ENCODE measurements at regions not wholly inside any gene's neighbourhood (a gene's known extent, or its start where the extent isn't known, plus 50 kb on each side); places are given as distances from the start of the nearest gene placed in this dataset.

GRCh38 chr9:580652-581342 is 260.7 kb upstream of the DMRT1 start:
- Histone ChIP-seq H3K27me3 (replicated peaks; ENCODE audit: insufficient read depth) (no peaks in the 10 kb centered on the region), H3K9me3 (no peaks in the 10 kb centered on the region), H3K4me1 (replicated peaks) (no peaks in the 10 kb centered on the region), H3K4me3 (no peak overlapping the region), H3K27ac (no peak overlapping the region), H3K36me3 (no peaks in the 10 kb centered on the region)
- 99% methylated on average over 27 of the region's 39 CpGs for WGBS
- no peak for DNase-seq (ENCODE audit: low spot score)
- intact Hi-C loops (cut with DNase I): no loop called here
- TF ChIP-seq, protein P1, sequence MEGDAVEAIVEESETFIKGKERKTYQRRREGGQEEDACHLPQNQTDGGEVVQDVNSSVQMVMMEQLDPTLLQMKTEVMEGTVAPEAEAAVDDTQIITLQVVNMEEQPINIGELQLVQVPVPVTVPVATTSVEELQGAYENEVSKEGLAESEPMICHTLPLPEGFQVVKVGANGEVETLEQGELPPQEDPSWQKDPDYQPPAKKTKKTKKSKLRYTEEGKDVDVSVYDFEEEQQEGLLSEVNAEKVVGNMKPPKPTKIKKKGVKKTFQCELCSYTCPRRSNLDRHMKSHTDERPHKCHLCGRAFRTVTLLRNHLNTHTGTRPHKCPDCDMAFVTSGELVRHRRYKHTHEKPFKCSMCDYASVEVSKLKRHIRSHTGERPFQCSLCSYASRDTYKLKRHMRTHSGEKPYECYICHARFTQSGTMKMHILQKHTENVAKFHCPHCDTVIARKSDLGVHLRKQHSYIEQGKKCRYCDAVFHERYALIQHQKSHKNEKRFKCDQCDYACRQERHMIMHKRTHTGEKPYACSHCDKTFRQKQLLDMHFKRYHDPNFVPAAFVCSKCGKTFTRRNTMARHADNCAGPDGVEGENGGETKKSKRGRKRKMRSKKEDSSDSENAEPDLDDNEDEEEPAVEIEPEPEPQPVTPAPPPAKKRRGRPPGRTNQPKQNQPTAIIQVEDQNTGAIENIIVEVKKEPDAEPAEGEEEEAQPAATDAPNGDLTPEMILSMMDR (IDR thresholded peaks at IDR 0.05): no peak

DNA sequence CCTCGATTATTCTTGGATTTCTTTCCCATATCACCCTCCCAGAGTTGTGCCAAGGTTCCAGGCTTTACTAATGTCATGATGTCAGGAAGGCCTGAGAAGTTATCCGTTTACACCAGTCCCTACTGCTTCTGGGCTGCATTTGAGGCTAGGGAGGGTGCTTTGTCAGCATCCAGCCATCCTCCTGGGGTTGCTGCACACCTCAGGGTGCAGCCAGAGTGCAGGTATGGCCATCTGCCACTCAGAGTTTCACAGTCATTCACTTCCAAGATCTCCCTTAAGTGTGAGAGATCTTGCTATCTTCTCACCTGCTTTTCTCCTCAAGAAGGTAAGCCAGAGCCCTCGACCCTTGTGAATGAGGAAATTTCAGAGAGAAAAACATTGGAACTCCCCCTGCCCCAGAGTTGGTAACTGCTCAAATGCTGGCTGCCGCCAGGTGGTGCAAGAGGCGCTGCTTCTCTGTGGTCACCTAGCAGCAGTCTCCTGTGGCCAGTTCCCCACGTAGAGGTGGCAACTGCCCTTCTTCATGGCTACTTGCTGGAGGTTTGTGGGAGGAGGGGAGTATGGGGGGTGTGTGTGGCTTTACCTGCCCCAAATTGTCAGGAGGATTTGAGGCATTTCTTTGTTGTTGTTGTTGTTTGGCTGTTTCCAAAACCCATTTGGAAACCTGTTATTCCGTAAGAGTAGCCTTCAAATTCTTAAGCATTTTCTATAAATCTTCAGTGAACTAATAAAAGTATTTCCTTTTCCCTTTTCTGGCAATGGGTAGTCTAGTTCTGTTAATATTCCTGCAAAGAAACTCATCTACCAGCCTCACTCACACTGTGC is 259.6 kb upstream of the DMRT1 start:
- no peaks in the 10 kb centered on the region for H3K9me3 ChIP-seq
- TF ChIP-seq, protein P1 (IDR thresholded peaks at IDR 0.05): peak in 1 of 4 experiments; percentile 26
- TF ChIP-seq POLR2AphosphoS5 (IDR thresholded peaks at IDR 0.05) (no peak), POLR2A (IDR thresholded peaks at IDR 0.05) (no peak)
- no peak overlapping the region for H3K27ac ChIP-seq
- H3K36me3 ChIP-seq: no peaks in the 10 kb centered on the region
- H3K27me3 ChIP-seq (replicated peaks; ENCODE audit: insufficient read depth): no peaks in the 10 kb centered on the region
- H3K4me1 ChIP-seq (replicated peaks): no peaks in the 10 kb centered on the region
- WGBS: 76% methylated on average over 7 of the region's 7 CpGs
- intact Hi-C loops (cut with DNase I): no loop called here
- DNase-seq (ENCODE audit: low spot score): no peak
- no peak overlapping the region for H3K4me3 ChIP-seq

GRCh38 chr9:582775-583174 is 258.7 kb upstream of the DMRT1 start:
- TF ChIP-seq POLR2AphosphoS5 (IDR thresholded peaks at IDR 0.05) (no peak), POLR2A (IDR thresholded peaks at IDR 0.05) (no peak)
- TF ChIP-seq, protein P1 (IDR thresholded peaks at IDR 0.05): no peak
- intact Hi-C loops (cut with DNase I): no loop called here
- WGBS: 32% methylated on average over 3 of the region's 3 CpGs
- Histone ChIP-seq H3K9me3 (no peaks in the 10 kb centered on the region), H3K27ac (no peak overlapping the region), H3K4me3 (no peak overlapping the region), H3K27me3 (replicated peaks; ENCODE audit: insufficient read depth) (no peaks in the 10 kb centered on the region), H3K36me3 (no peaks in the 10 kb centered on the region), H3K4me1 (replicated peaks) (no peaks in the 10 kb centered on the region)
- DNase-seq (ENCODE audit: low spot score): no peak

DNA sequence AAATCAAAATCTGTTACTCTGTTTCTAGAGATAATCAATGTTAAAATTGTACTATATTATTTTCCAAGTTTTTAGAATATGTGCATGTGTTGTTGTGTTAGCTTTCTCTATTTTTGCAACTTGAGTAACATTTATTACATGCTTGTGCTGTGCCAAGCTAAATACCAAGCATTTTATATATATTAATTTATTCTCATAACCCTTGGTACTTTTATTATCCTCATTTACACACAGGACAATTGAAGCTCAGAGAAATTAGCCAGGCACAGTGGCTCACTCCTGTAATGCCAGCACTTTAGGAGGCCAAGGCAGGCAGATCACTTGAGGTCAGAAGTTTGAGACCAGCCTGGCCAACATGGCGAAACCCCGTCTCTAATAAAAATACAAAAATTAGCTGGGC is 254.0 kb upstream of the DMRT1 start:
- WGBS: 74% methylated on average over 2 of the region's 2 CpGs
- intact Hi-C loops (cut with DNase I): no loop called here
- Histone ChIP-seq H3K4me3 (no peak overlapping the region), H3K36me3 (no peaks in the 10 kb centered on the region), H3K27me3 (replicated peaks; ENCODE audit: insufficient read depth) (no peaks in the 10 kb centered on the region), H3K9me3 (no peaks in the 10 kb centered on the region), H3K4me1 (replicated peaks) (peaks cover 4% of the 10 kb centered on the region), H3K27ac (no peak overlapping the region)
- TF ChIP-seq POLR2A (IDR thresholded peaks at IDR 0.05) (no peak), POLR2AphosphoS5 (IDR thresholded peaks at IDR 0.05) (no peak)
- TF ChIP-seq, protein P1 (IDR thresholded peaks at IDR 0.05): no peak
- DNase-seq (ENCODE audit: low spot score): no peak

Measured in prostate gland (tissue), 2 donors.